Stimulated activated naive B cell treated with anti-CD40 and anti-IgM and Interleukin-4, amounts not matched to agents 10 μg/mL and 1 μg/mL and 100 μg/mL, for 72 hours (primary cell): ENCODE measurements at regions not wholly inside any gene's neighbourhood (a gene's known extent, or its start where the extent isn't known, plus 50 kb on each side); places are given as distances from the start of the nearest gene placed in this dataset.

Experiments
- ATAC-seq, 2 donors: fragments of 150-1000 bp; cut with Tn5 transposase; replicated peaks; 2 replicates each; pipeline ENCODE4 v1.10.0; 2021; ENCODE audit warnings: moderate library complexity in 1 of 2
- DNase-seq: peaks from one replicate; pipeline ENCODE4 v3.0.0; 2021
- H3K27ac Mint-ChIP-seq: one replicate; pipeline ENCODE4 v1.8.0; 2022; ENCODE audit warnings: mild to moderate bottlenecking, mixed read lengths
- H3K27me3 Mint-ChIP-seq, 2 donors: one replicate each; pipeline ENCODE4 v1.8.0; 2022; ENCODE audit warnings: mixed read lengths in 2 of 2
- H3K36me3 Mint-ChIP-seq, 2 donors: one replicate each; pipeline ENCODE4 v1.8.0; 2022; ENCODE audit warnings: mixed read lengths in 2 of 2, mild to moderate bottlenecking in 1 of 2
- H3K4me1 Mint-ChIP-seq, 2 donors: one replicate each; pipeline ENCODE4 v1.8.0; 2022; ENCODE audit warnings: mixed read lengths in 2 of 2, mild to moderate bottlenecking in 1 of 2
- H3K4me3 Mint-ChIP-seq, 2 donors: one replicate each; pipeline ENCODE4 v1.8.0; 2022; ENCODE audit warnings: mild to moderate bottlenecking in 2 of 2, mixed read lengths in 2 of 2, moderate library complexity in 1 of 2
- H3K9me3 Mint-ChIP-seq, 2 donors: one replicate each; pipeline ENCODE4 v1.8.0; 2022; ENCODE audit warnings: mixed read lengths in 2 of 2, mild to moderate bottlenecking in 1 of 2

GRCh38 chr20:56835829-56836550 is 206.9 kb downstream of the TFAP2C start:
- Mint-ChIP-seq H3K4me1 (no peaks in the 10 kb centered on the region), H3K27ac (no peak overlapping the region), H3K36me3 (no peaks in the 10 kb centered on the region), H3K27me3 (peaks cover 12 to 18% of the 10 kb centered on the region in 2 donors), H3K9me3 (peaks cover 0 to 4% of the 10 kb centered on the region in 2 donors), H3K4me3 (no peak overlapping the region)
- ATAC-seq: no peak
- DNase-seq: no peak

- H3K4me1 Mint-ChIP-seq: no peaks in the 10 kb centered on the region
- DNase-seq (no peak), ATAC-seq (no peak)
- H3K36me3 Mint-ChIP-seq: no peaks in the 10 kb centered on the region
- no peak overlapping the region for H3K4me3 Mint-ChIP-seq
- peaks cover 4 to 6% of the 10 kb centered on the region in 2 donors for H3K27me3 Mint-ChIP-seq
- H3K27ac Mint-ChIP-seq: no peak overlapping the region
- H3K9me3 Mint-ChIP-seq: peaks cover 0 to 5% of the 10 kb centered on the region in 2 donors
These were observed 210.1 kb downstream of the TFAP2C start for GRCh38 chr20:56839222-56839621.

GRCh38 chr20:56839786-56840185 is 210.7 kb downstream of the TFAP2C start:
- Mint-ChIP-seq H3K36me3 (no peaks in the 10 kb centered on the region), H3K9me3 (peaks cover 0 to 5% of the 10 kb centered on the region in 2 donors), H3K27me3 (peaks cover 4 to 6% of the 10 kb centered on the region in 2 donors), H3K4me3 (no peak overlapping the region), H3K27ac (no peak overlapping the region), H3K4me1 (no peaks in the 10 kb centered on the region)
- no peak for ATAC-seq
- DNase-seq: no peak

- DNase-seq (no peak), ATAC-seq (no peak)
- H3K4me1 Mint-ChIP-seq: no peaks in the 10 kb centered on the region
- no peaks in the 10 kb centered on the region for H3K36me3 Mint-ChIP-seq
- H3K27ac Mint-ChIP-seq: no peak overlapping the region
- H3K27me3 Mint-ChIP-seq: peaks cover 4 to 6% of the 10 kb centered on the region in 2 donors
- no peak overlapping the region for H3K4me3 Mint-ChIP-seq
- peaks cover 0 to 5% of the 10 kb centered on the region in 2 donors for H3K9me3 Mint-ChIP-seq
These were observed 211.7 kb downstream of the TFAP2C start for GRCh38 chr20:56840716-56841261.

- peaks cover 0 to 5% of the 10 kb centered on the region in 2 donors for H3K9me3 Mint-ChIP-seq
- H3K4me3 Mint-ChIP-seq: no peak overlapping the region
- H3K4me1 Mint-ChIP-seq: no peaks in the 10 kb centered on the region
- peaks cover 4 to 6% of the 10 kb centered on the region in 2 donors for H3K27me3 Mint-ChIP-seq
- no peak for DNase-seq
- no peak for ATAC-seq
- H3K36me3 Mint-ChIP-seq: no peaks in the 10 kb centered on the region
- no peak overlapping the region for H3K27ac Mint-ChIP-seq
These were observed 212.3 kb downstream of the TFAP2C start for GRCh38 chr20:56841346-56841908.

- no peak overlapping the region for H3K27ac Mint-ChIP-seq
- H3K27me3 Mint-ChIP-seq: peaks cover 5 to 6% of the 10 kb centered on the region in 2 donors
- H3K4me1 Mint-ChIP-seq: no peaks in the 10 kb centered on the region
- H3K9me3 Mint-ChIP-seq: peaks cover 0 to 5% of the 10 kb centered on the region in 2 donors
- ATAC-seq (no peak), DNase-seq (no peak)
- no peak overlapping the region for H3K4me3 Mint-ChIP-seq
- H3K36me3 Mint-ChIP-seq: no peaks in the 10 kb centered on the region
These were observed 212.9 kb downstream of the TFAP2C start for GRCh38 chr20:56842056-56842455.

- DNase-seq: no peak
- no peaks in the 10 kb centered on the region for H3K36me3 Mint-ChIP-seq
- H3K9me3 Mint-ChIP-seq: peaks cover 0 to 5% of the 10 kb centered on the region in 2 donors
- no peak overlapping the region for H3K4me3 Mint-ChIP-seq
- ATAC-seq: no peak
- H3K4me1 Mint-ChIP-seq: no peaks in the 10 kb centered on the region
- H3K27me3 Mint-ChIP-seq: peaks cover 0 to 4% of the 10 kb centered on the region in 2 donors
- no peak overlapping the region for H3K27ac Mint-ChIP-seq
These were observed 214.3 kb downstream of the TFAP2C start for GRCh38 chr20:56843386-56843785.

- ATAC-seq (no peak), DNase-seq (no peak)
- peaks cover 0 to 8% of the 10 kb centered on the region in 2 donors for H3K27me3 Mint-ChIP-seq
- no peak overlapping the region for H3K27ac Mint-ChIP-seq
- H3K4me3 Mint-ChIP-seq: no peak overlapping the region
- H3K9me3 Mint-ChIP-seq: peaks cover 0 to 5% of the 10 kb centered on the region in 2 donors
- no peaks in the 10 kb centered on the region for H3K36me3 Mint-ChIP-seq
- H3K4me1 Mint-ChIP-seq: no peaks in the 10 kb centered on the region
These were observed 214.7 kb downstream of the TFAP2C start for GRCh38 chr20:56843817-56844216.

- DNase-seq (no peak), ATAC-seq (no peak)
- no peaks in the 10 kb centered on the region for H3K4me1 Mint-ChIP-seq
- H3K27ac Mint-ChIP-seq: no peak overlapping the region
- peaks cover 0 to 1% of the 10 kb centered on the region in 2 donors for H3K9me3 Mint-ChIP-seq
- H3K27me3 Mint-ChIP-seq: peaks cover 0 to 11% of the 10 kb centered on the region in 2 donors
- no peaks in the 10 kb centered on the region for H3K36me3 Mint-ChIP-seq
- no peak overlapping the region for H3K4me3 Mint-ChIP-seq
These were observed 216.5 kb downstream of the TFAP2C start for GRCh38 chr20:56845546-56846086.

- no peak overlapping the region for H3K27ac Mint-ChIP-seq
- peaks cover 0 to 11% of the 10 kb centered on the region in 2 donors for H3K27me3 Mint-ChIP-seq
- no peak overlapping the region for H3K4me3 Mint-ChIP-seq
- H3K4me1 Mint-ChIP-seq: no peaks in the 10 kb centered on the region
- no peaks in the 10 kb centered on the region for H3K36me3 Mint-ChIP-seq
- no peak for ATAC-seq
- no peaks in the 10 kb centered on the region for H3K9me3 Mint-ChIP-seq
- no peak for DNase-seq
These were observed 219.5 kb downstream of the TFAP2C start for GRCh38 chr20:56848561-56848960.

- H3K27me3 Mint-ChIP-seq: peaks cover 6 to 11% of the 10 kb centered on the region in 2 donors
- H3K4me3 Mint-ChIP-seq: no peak overlapping the region
- peaks cover 0 to 4% of the 10 kb centered on the region in 2 donors for H3K9me3 Mint-ChIP-seq
- DNase-seq (no peak), ATAC-seq (no peak)
- no peak overlapping the region for H3K27ac Mint-ChIP-seq
- H3K4me1 Mint-ChIP-seq: no peaks in the 10 kb centered on the region
- no peaks in the 10 kb centered on the region for H3K36me3 Mint-ChIP-seq
These were observed 222.4 kb downstream of the TFAP2C start for GRCh38 chr20:56851552-56851951.

GRCh38 chr20:56855708-56856107 is 226.6 kb downstream of the TFAP2C start:
- ATAC-seq (no peak), DNase-seq (no peak)
- H3K36me3 Mint-ChIP-seq: no peaks in the 10 kb centered on the region
- peaks cover 0 to 4% of the 10 kb centered on the region in 2 donors for H3K9me3 Mint-ChIP-seq
- H3K27ac Mint-ChIP-seq: no peak overlapping the region
- H3K4me3 Mint-ChIP-seq: no peak overlapping the region
- no peaks in the 10 kb centered on the region for H3K4me1 Mint-ChIP-seq
- H3K27me3 Mint-ChIP-seq: peaks cover 6 to 22% of the 10 kb centered on the region in 2 donors

GRCh38 chr20:56857950-56858349 is 228.8 kb downstream of the TFAP2C start:
- Mint-ChIP-seq H3K27ac (no peak overlapping the region), H3K9me3 (peaks cover 0 to 4% of the 10 kb centered on the region in 2 donors), H3K4me3 (no peak overlapping the region), H3K4me1 (no peaks in the 10 kb centered on the region), H3K36me3 (no peaks in the 10 kb centered on the region), H3K27me3 (peaks cover 20 to 26% of the 10 kb centered on the region in 2 donors)
- DNase-seq (no peak), ATAC-seq (no peak)

GRCh38 chr20:56859039-56859800 is 230.1 kb downstream of the TFAP2C start:
- no peaks in the 10 kb centered on the region for H3K36me3 Mint-ChIP-seq
- no peak overlapping the region for H3K4me3 Mint-ChIP-seq
- DNase-seq (no peak), ATAC-seq (no peak)
- no peaks in the 10 kb centered on the region for H3K4me1 Mint-ChIP-seq
- peaks cover 0 to 2% of the 10 kb centered on the region in 2 donors for H3K9me3 Mint-ChIP-seq
- peaks cover 21 to 23% of the 10 kb centered on the region in 2 donors for H3K27me3 Mint-ChIP-seq
- no peak overlapping the region for H3K27ac Mint-ChIP-seq
